Stimulated activated CD4-positive, alpha-beta T cell treated with anti-CD3 and anti-CD28 coated beads, Interleukin-1b, Interleukin-23, amount 100 ng/mL, for 24 hours (primary cell): ENCODE measurements at regions not wholly inside any gene's neighbourhood (a gene's known extent, or its start where the extent isn't known, plus 50 kb on each side); places are given as distances from the start of the nearest gene placed in this dataset.

Experiments used
- DNase-seq, 4 experiments: peaks; one replicate each; pipeline ENCODE4 v3.0.0-alpha.2; 2020; ENCODE audit warnings: low read depth in 4 of 4, low spot score in 1 of 4

GRCh38 chr7:86949052-86949778 lies 110.2 kb downstream of the ELAPOR2 start:
- DNase-seq, result no peak

GRCh38 chr7:86947929-86948328 lies 111.5 kb downstream of the ELAPOR2 start:
- no peak for DNase-seq

GRCh38 chr7:86943447-86943846 lies 116.0 kb downstream of the ELAPOR2 start:
- no peak for DNase-seq

GRCh38 chr7:86942995-86943394 lies 116.5 kb downstream of the ELAPOR2 start:
- no peak for DNase-seq

GRCh38 chr7:86942081-86942480 lies 117.4 kb downstream of the ELAPOR2 start:
- no peak for DNase-seq

GRCh38 chr7:86939197-86939814 lies 120.1 kb downstream of the ELAPOR2 start:
- peak in 3 of 4 experiments; percentile 13 to 37 (median 14) for DNase-seq

- no peak for DNase-seq
Measured at GRCh38 chr7:86937363-86937878, 122.0 kb downstream of the ELAPOR2 start.

GRCh38 chr7:86933295-86933845 lies 126.1 kb downstream of the ELAPOR2 start:
- DNase-seq, result no peak

GRCh38 chr7:86932038-86932512 lies 127.4 kb downstream of the ELAPOR2 start:
- DNase-seq, result peak in 1 of 4 experiments; percentile 9

GRCh38 chr7:86931439-86931838 lies 128.0 kb downstream of the ELAPOR2 start:
- no peak for DNase-seq

GRCh38 chr7:86930554-86931307 lies 128.7 kb downstream of the ELAPOR2 start:
- no peak for DNase-seq

- no peak for DNase-seq
Measured at GRCh38 chr7:86929293-86930109, 130.0 kb downstream of the ELAPOR2 start.

- DNase-seq, result no peak
Measured at GRCh38 chr7:86928308-86928707, 131.1 kb downstream of the ELAPOR2 start.

GRCh38 chr7:86926732-86927131 lies 132.7 kb downstream of the ELAPOR2 start:
- no peak for DNase-seq

GRCh38 chr7:86925221-86925620 lies 134.2 kb downstream of the ELAPOR2 start:
- no peak for DNase-seq

GRCh38 chr7:86923527-86923926 lies 135.9 kb downstream of the ELAPOR2 start:
- no peak for DNase-seq

GRCh38 chr7:86920154-86920553 lies 139.3 kb downstream of the ELAPOR2 start:
- DNase-seq, result no peak

- no peak for DNase-seq
Measured at GRCh38 chr7:86918245-86918644, 141.2 kb downstream of the ELAPOR2 start.

GRCh38 chr7:86916277-86916825 lies 143.1 kb downstream of the ELAPOR2 start:
- DNase-seq, result no peak

- no peak for DNase-seq
Measured at GRCh38 chr7:86914551-86914950, 144.9 kb downstream of the ELAPOR2 start.
